Nephron (organoid): ENCODE measurements at regions not wholly inside any gene's neighbourhood (a gene's known extent, or its start where the extent isn't known, plus 50 kb on each side); places are given as distances from the start of the nearest gene placed in this dataset.

Experiments
- H3K27ac Mint-ChIP-seq, 3 experiments: 2 replicates each; pipeline ENCODE4 v1.8.0; 2020; ENCODE audit warnings: mixed read lengths in 3 of 3, mild to moderate bottlenecking in 2 of 3, moderate library complexity in 1 of 3
- H3K27me3 Mint-ChIP-seq: 2 replicates; pipeline ENCODE4 v1.8.0; 2021; ENCODE audit warnings: low read depth, mild to moderate bottlenecking, moderate library complexity, mixed read lengths
- H3K36me3 Mint-ChIP-seq: 2 replicates; pipeline ENCODE4 v1.8.0; 2020; ENCODE audit warnings: low read depth, mixed read lengths
- H3K4me1 Mint-ChIP-seq: 2 replicates; pipeline ENCODE4 v1.8.0; 2020; ENCODE audit warnings: mixed read lengths
- H3K4me3 Mint-ChIP-seq, 3 experiments: 2 replicates each; pipeline ENCODE4 v1.8.0; 2020; ENCODE audit warnings: mild to moderate bottlenecking in 3 of 3, mixed read lengths in 3 of 3, moderate library complexity in 2 of 3
- H3K9me3 Mint-ChIP-seq: 2 replicates; pipeline ENCODE4 v1.8.0; 2020; ENCODE audit warnings: mixed read lengths
- CTCF ChIP-seq, 3 experiments: fragments of 200-600 bp; sonication (generic); IDR thresholded peaks; one replicate each; pipeline ENCODE4 v1.5.0; 2021; ENCODE audit warnings: antibody characterized with exemption in 3 of 3; ENCODE audit not compliant: unreplicated experiment in 3 of 3

- peaks cover 13% of the 10 kb centered on the region for H3K4me1 Mint-ChIP-seq
- H3K27me3 Mint-ChIP-seq: no peaks in the 10 kb centered on the region
- no peaks in the 10 kb centered on the region for H3K9me3 Mint-ChIP-seq
- no peak overlapping the region for H3K27ac Mint-ChIP-seq
- no peak for TF ChIP-seq CTCF (IDR thresholded peaks at IDR 0.05; ENCODE audit: unreplicated experiment in 3 of 3)
- no peak overlapping the region for H3K4me3 Mint-ChIP-seq
- H3K36me3 Mint-ChIP-seq: no peaks in the 10 kb centered on the region
These were observed 247.2 kb downstream of the HACE1 start for GRCh38 chr6:104612541-104612940.

DNA sequence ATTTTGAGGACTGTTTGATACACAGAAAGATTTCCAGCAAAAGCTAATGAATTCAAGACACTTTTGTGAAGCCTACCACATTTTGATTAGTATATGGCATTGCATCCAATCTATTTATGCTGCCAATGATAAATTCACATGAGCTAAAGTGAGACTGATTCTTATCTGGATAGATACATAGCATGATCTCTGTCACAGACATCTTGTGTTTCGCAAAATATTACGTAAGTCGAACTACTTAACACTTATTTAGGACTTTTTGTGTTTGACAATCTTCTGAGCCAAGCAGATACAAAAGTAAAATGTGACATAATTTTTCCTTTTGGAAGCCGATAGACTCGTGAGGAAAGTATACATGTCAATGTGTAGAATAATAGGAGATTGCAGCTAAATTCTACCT, 251.6 kb downstream of the HACE1 start:
- H3K27ac Mint-ChIP-seq: peak overlapping the region in 1 of 3 experiments; percentile 17
- no peaks in the 10 kb centered on the region for H3K9me3 Mint-ChIP-seq
- H3K4me3 Mint-ChIP-seq: no peak overlapping the region
- TF ChIP-seq CTCF (IDR thresholded peaks at IDR 0.05; ENCODE audit: unreplicated experiment in 3 of 3): no peak
- H3K4me1 Mint-ChIP-seq: peaks cover 12% of the 10 kb centered on the region
- H3K36me3 Mint-ChIP-seq: no peaks in the 10 kb centered on the region
- H3K27me3 Mint-ChIP-seq: no peaks in the 10 kb centered on the region

DNA sequence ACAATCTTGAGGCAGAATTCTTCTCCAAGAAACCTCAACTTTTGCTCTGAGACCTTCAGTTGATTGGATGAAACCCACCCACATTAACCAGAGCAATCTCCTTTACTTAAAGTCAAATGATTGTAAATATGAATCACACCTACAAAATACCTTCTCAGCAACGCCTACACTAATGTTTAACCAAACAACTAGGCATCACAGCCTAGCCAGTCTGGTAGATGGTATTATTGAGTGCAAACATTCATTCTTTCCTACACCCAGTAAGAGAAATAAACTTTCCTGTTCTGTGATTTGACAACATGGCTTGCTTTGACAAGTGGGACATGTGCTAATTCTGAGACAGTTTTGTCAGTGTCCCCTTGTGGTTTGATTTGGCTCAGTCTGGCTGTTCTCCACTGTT, 252.2 kb downstream of the HACE1 start:
- no peak for TF ChIP-seq CTCF (IDR thresholded peaks at IDR 0.05; ENCODE audit: unreplicated experiment in 3 of 3)
- H3K27me3 Mint-ChIP-seq: no peaks in the 10 kb centered on the region
- H3K4me1 Mint-ChIP-seq: peaks cover 16% of the 10 kb centered on the region
- H3K27ac Mint-ChIP-seq: no peak overlapping the region
- no peaks in the 10 kb centered on the region for H3K9me3 Mint-ChIP-seq
- no peak overlapping the region for H3K4me3 Mint-ChIP-seq
- no peaks in the 10 kb centered on the region for H3K36me3 Mint-ChIP-seq

DNA sequence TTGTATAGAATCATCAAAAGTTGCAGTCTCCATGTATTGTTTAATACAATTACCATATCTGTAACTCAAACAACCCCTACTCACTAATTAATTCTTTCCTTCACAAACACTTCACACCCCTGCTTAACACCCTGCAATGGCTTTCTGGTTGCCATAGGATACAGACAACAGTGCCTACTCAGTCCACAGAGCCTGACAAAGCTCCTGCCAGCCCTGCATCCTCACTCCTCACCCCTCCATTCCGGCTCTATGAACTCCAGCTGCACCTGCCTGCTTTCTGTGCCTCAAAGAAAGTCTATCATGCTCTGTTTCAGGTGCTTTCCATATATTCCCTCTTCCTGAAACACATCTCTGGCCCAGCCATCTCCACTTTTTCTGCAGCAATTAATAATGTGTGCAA, 253.4 kb downstream of the HACE1 start:
- TF ChIP-seq CTCF (IDR thresholded peaks at IDR 0.05; ENCODE audit: unreplicated experiment in 3 of 3): no peak
- no peaks in the 10 kb centered on the region for H3K27me3 Mint-ChIP-seq

GRCh38 chr6:104604685-104605084, 255.0 kb downstream of the HACE1 start:
- Mint-ChIP-seq H3K36me3 (no peaks in the 10 kb centered on the region), H3K27ac (peak overlapping the region; percentile 35 to 69 (median 60)), H3K4me1 (peaks cover 32% of the 10 kb centered on the region), H3K27me3 (no peaks in the 10 kb centered on the region), H3K9me3 (no peaks in the 10 kb centered on the region), H3K4me3 (no peak overlapping the region)
- no peak for TF ChIP-seq CTCF (IDR thresholded peaks at IDR 0.05; ENCODE audit: unreplicated experiment in 3 of 3)

More for the DNA sequence above, 253.4 kb downstream of the HACE1 start:
- no peaks in the 10 kb centered on the region for H3K9me3 Mint-ChIP-seq
- peaks cover 28% of the 10 kb centered on the region for H3K4me1 Mint-ChIP-seq
- H3K4me3 Mint-ChIP-seq: no peak overlapping the region
- peak overlapping the region in 2 of 3 experiments; percentile 5 to 8 for H3K27ac Mint-ChIP-seq
- H3K36me3 Mint-ChIP-seq: no peaks in the 10 kb centered on the region

GRCh38 chr6:104603108-104603745, 256.5 kb downstream of the HACE1 start:
- Mint-ChIP-seq H3K4me1 (peaks cover 32% of the 10 kb centered on the region), H3K27ac (peak overlapping the region in 2 of 3 experiments; percentile 58 to 67), H3K4me3 (no peak overlapping the region), H3K27me3 (no peaks in the 10 kb centered on the region), H3K36me3 (no peaks in the 10 kb centered on the region), H3K9me3 (no peaks in the 10 kb centered on the region)
- no peak for TF ChIP-seq CTCF (IDR thresholded peaks at IDR 0.05; ENCODE audit: unreplicated experiment in 3 of 3)
